ENCODE measurements at regions not wholly inside any gene's neighbourhood (a gene's known extent, or its start where the extent isn't known, plus 50 kb on each side); places are given as distances from the start of the nearest gene placed in this dataset.

DNA sequence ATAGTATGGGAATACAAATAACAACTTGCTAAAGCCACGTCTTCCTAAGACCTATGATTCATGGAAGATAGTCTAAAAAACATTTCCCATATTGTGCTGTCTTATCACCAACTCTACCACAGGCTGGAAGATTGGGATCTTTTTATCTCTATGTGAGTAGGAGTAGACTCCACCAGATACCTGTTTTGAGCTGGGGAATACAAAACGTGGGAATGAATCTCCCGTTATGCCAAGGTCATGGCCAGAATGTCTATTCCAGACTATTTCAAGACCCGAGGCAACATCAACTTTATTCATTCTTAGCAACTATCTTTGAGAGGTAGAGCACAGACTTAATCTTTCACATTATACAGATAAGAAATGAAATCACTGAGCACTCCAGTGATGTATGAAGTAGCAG, 2350.9 kb upstream of the WWC1 start:
- no peak for DNase-seq (ENCODE audit: low spot score)

- DNase-seq (ENCODE audit: low spot score), result no peak
Observed at GRCh38 chr5:165956854-165957253, 2334.6 kb upstream of the WWC1 start.

- no peak for DNase-seq (ENCODE audit: low spot score)
Observed at GRCh38 chr5:165981671-165982070, 2309.8 kb upstream of the WWC1 start.

GRCh38 chr5:165996201-165996875, 2295.1 kb upstream of the WWC1 start:
- DNase-seq (ENCODE audit: low spot score), result no peak

DNA sequence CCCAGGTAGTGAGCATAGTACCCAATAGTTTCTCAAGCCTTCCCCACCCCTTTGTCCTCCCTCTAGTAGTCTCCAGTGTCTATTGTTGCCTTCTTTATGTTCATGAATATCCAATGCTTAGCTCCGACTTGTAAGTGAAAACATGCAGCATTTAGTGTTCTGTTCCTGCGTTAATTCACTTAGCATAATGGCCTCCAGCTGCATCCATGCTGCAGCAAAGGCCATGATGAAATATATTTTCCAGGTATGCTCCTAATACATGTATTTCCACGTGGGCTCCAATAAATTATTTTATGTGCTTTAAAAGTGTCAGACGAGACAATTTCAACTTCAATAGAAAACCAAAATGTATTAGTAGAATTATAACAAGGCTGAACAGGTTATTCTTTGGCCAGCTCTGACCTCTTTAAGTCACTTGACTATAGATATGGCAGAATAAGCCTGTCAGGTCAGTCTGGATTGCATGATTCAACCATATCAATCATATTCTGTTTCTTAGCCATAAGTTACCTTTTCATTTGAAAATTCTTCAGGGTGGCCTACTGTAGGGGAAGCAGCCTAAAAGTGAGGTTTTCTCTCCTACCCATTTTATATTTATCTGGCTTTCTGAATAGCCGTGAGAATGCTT, 2291.6 kb upstream of the WWC1 start:
- DNase-seq (ENCODE audit: low spot score), result no peak

DNA sequence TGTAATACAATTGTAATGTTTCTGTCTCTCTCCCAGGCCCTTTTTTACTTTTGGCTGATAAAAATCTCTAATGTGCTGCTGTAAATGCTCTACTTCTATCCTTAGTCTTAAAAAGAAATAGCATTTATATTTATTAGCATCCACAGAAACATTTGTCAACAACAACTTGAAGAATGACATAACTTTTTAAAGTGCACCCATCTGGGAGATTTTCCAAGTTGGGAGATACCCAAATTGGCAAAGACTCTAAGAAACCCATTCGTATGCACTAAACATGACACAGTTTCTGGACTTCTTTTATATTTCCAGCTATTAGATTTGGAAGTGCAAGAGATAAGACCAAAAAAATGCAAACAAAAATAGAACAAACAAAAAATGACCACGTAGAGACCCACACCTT, 2287.4 kb upstream of the WWC1 start:
- DNase-seq (ENCODE audit: low spot score), result no peak

- DNase-seq (ENCODE audit: low spot score), result no peak
Observed at GRCh38 chr5:166013415-166013814, 2278.0 kb upstream of the WWC1 start.

DNA sequence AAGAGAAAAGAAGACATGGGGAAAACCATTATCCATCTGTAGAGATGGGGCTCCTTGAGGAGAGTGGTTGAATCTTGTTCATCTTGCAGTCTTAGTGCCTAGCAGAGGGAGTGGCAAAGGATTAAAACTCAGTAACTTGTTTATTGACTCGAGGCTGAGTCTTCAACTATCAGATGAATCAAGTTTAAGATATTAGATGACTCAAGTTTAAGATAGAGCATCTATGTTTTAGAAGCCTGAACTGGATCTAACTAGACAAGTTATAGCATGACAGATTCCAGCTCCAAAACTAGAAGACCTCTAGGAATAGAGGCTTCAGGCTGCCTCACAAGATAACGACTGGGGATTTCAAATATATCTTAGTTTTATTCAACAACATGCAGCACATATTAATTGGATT, 2277.2 kb upstream of the WWC1 start:
- no peak for DNase-seq (ENCODE audit: low spot score)

- DNase-seq (ENCODE audit: low spot score), result no peak
Observed at GRCh38 chr5:166018716-166019115, 2272.7 kb upstream of the WWC1 start.

DNA sequence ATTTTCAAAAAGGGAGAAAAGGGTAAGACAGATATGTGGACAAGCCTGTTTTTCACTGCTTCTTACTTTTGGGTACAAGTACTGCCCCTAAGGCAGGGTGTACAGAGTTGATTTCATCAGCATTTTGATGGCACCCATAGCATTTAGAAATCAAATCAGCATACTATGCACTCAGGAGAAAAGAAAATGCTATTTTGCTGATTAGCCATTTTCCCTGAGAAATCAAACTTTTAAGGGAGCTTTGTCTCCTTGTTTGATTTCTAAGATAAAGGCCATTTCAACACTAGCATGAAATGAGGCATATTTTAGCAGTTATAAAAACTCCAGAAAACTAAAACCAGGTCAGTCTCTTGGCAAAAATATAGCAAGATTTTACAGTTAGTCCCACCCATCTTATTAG, 2269.4 kb upstream of the WWC1 start:
- DNase-seq (ENCODE audit: low spot score), result no peak

GRCh38 chr5:166024970-166025369, 2266.5 kb upstream of the WWC1 start:
- DNase-seq (ENCODE audit: low spot score), result no peak

- no peak for DNase-seq (ENCODE audit: low spot score)
Observed at GRCh38 chr5:166027582-166027981, 2263.9 kb upstream of the WWC1 start.

GRCh38 chr5:166031926-166032325, 2259.5 kb upstream of the WWC1 start:
- no peak for DNase-seq (ENCODE audit: low spot score)

- no peak for DNase-seq (ENCODE audit: low spot score)
Observed at GRCh38 chr5:166032601-166033000, 2258.8 kb upstream of the WWC1 start.

DNA sequence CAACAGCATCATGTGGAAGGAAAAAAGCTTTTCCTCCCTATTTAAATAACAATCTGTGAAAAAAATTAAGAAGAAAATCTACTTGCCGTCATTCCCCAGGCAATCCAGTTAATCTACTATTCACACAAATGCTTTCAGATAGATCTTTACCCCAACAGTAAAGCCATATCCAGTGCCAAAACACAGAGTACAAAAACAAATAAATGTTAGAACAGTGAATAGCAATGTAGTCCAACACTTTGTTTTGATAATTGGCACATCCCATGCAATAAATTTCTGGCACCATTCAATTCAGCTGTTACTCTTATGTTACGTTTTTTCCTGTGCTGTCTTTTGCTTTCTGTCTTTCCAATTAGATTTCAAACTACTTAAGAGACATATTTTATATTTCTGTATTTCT, 2245.5 kb upstream of the WWC1 start:
- DNase-seq (ENCODE audit: low spot score), result no peak

GRCh38 chr5:166046956-166047355, 2244.5 kb upstream of the WWC1 start:
- DNase-seq (ENCODE audit: low spot score), result no peak

GRCh38 chr5:166050531-166050930, 2240.9 kb upstream of the WWC1 start:
- DNase-seq (ENCODE audit: low spot score), result no peak

DNA sequence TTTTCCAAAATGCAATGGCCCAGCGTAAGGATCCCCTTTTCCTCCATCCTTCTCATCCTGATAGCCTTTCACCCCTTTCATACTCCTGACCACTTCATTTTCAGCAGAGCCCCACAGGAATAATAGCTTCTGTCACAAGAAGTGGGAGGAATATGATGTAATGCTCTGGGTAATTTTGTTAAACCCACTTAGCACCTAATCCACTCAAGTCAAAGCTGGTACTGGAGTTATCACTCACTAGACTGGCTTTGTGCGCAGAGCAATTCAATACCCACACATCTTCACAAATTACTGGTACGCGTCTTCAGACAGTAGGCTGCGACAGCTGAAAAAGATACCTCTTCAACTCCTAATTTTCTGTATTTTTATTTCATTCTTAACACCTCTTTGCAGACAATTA, 2232.8 kb upstream of the WWC1 start:
- DNase-seq (ENCODE audit: low spot score), result no peak

DNA sequence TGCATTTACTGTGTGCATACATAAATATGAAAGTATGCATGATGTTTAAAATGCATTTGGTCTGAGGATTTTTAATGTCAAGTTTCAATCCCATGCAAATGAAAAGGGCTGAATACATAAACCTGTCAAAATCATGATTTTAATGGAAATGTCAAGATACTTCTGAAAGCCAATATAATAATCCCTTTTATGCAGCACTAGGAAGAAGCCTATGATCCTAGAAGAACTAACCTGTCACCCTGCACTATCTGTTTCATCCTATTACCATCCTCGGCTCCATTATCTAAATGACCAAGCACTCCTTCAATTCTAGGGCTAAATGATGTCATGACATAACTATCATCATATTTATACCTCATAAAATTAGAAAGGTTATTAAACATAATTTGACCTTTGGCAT, 2229.4 kb upstream of the WWC1 start:
- DNase-seq (ENCODE audit: low spot score), result no peak

GRCh38 chr5:166062719-166063118, 2228.7 kb upstream of the WWC1 start:
- DNase-seq (ENCODE audit: low spot score), result no peak

- DNase-seq (ENCODE audit: low spot score), result no peak
Observed at GRCh38 chr5:166063261-166063660, 2228.2 kb upstream of the WWC1 start.

- peak; percentile 52 for DNase-seq (ENCODE audit: low spot score)
Observed at GRCh38 chr5:166068547-166069335, 2222.7 kb upstream of the WWC1 start.

GRCh38 chr5:166073901-166074581, 2217.4 kb upstream of the WWC1 start:
- no peak for DNase-seq (ENCODE audit: low spot score)

All from SW480 (cell line).